HCEC 1CT (cell line): ENCODE measurements at regions not wholly inside any gene's neighbourhood (a gene's known extent, or its start where the extent isn't known, plus 50 kb on each side); places are given as distances from the start of the nearest gene placed in this dataset.

Source experiments
- DNase-seq: peaks from one replicate; pipeline ENCODE4 v3.0.0-alpha.2; 2017

GRCh38 chr13:110097013-110097412 lies 209.9 kb downstream of the COL4A1 start:
- DNase-seq = no peak

- peak; percentile 35 for DNase-seq
Observed at GRCh38 chr13:110092831-110093247, 214.1 kb downstream of the COL4A1 start.

- peak; percentile 36 for DNase-seq
Observed at GRCh38 chr13:110089815-110090214, 217.1 kb downstream of the COL4A1 start.

GRCh38 chr13:110089100-110089499 lies 217.9 kb downstream of the COL4A1 start:
- no peak for DNase-seq

GRCh38 chr13:110073982-110074381 lies 233.0 kb downstream of the COL4A1 start:
- no peak for DNase-seq

- peak; percentile 88 for DNase-seq
Observed at GRCh38 chr13:110070511-110071120, 236.3 kb downstream of the COL4A1 start.

GRCh38 chr13:110070046-110070445 lies 236.9 kb downstream of the COL4A1 start:
- no peak for DNase-seq

- no peak for DNase-seq
Observed at GRCh38 chr13:110068176-110068473, 238.8 kb downstream of the COL4A1 start.

GRCh38 chr13:110067355-110068175 lies 239.4 kb downstream of the COL4A1 start:
- no peak for DNase-seq

GRCh38 chr13:110065780-110066179 lies 241.2 kb downstream of the COL4A1 start:
- DNase-seq = no peak

- no peak for DNase-seq
Observed at GRCh38 chr13:110063490-110064421, 243.2 kb downstream of the COL4A1 start.

- no peak for DNase-seq
Observed at GRCh38 chr13:110062777-110063442, 244.0 kb downstream of the COL4A1 start.

GRCh38 chr13:110062077-110062776 lies 244.7 kb downstream of the COL4A1 start:
- DNase-seq = peak; percentile 11

- DNase-seq = no peak
Observed at GRCh38 chr13:110061270-110061669, 245.7 kb downstream of the COL4A1 start.

GRCh38 chr13:110057052-110057451 lies 249.9 kb downstream of the COL4A1 start:
- DNase-seq = no peak

GRCh38 chr13:110056640-110057039 lies 250.3 kb downstream of the COL4A1 start:
- no peak for DNase-seq

- no peak for DNase-seq
Observed at GRCh38 chr13:110055089-110055488, 251.9 kb downstream of the COL4A1 start.

- no peak for DNase-seq
Observed at GRCh38 chr13:110054041-110054440, 252.9 kb downstream of the COL4A1 start.

GRCh38 chr13:110047496-110047895 lies 259.5 kb downstream of the COL4A1 start:
- peak; percentile 64 for DNase-seq

- no peak for DNase-seq
Observed at GRCh38 chr13:110046811-110047210, 260.1 kb downstream of the COL4A1 start.

GRCh38 chr13:110045919-110046318 lies 259.5 kb upstream of the IRS2 start:
- no peak for DNase-seq

GRCh38 chr13:110045202-110045601 lies 258.8 kb upstream of the IRS2 start:
- no peak for DNase-seq
